Body of pancreas (tissue), 4 donors: ENCODE measurements at regions not wholly inside any gene's neighbourhood (a gene's known extent, or its start where the extent isn't known, plus 50 kb on each side); places are given as distances from the start of the nearest gene placed in this dataset.

Experiments
- ATAC-seq: fragments of 150-250 bp; one replicate; pipeline ENCODE4 v1.9.1; 2016
- DNase-seq, 4 donors: peaks; one replicate each; pipeline ENCODE4 v3.0.0-alpha.2; 2019
- H3K27ac ChIP-seq, 4 donors: fragments of 200-600 bp; sonication (generic); 1 replicate in 3 of 4; 2 replicates in 1 of 4; pipeline versions ENCODE4 v1.5.1 to v1.6.1; 2016 to 2019; ENCODE audit warnings: mild to moderate bottlenecking in 1 of 4, mixed read lengths in 1 of 4, moderate library complexity in 1 of 4
- H3K27me3 ChIP-seq, 2 donors: fragments of 200-600 bp; sonication (generic); one replicate each; pipeline ENCODE4 v1.6.0; 2016; ENCODE audit warnings: mild to moderate bottlenecking in 1 of 2
- H3K36me3 ChIP-seq, 2 donors: fragments of 200-600 bp; sonication (generic); replicated peaks in 1 of 2; 2 replicates each; pipeline ENCODE4 v1.5.1; 2016; ENCODE audit warnings: low read depth in 2 of 2; ENCODE audit not compliant: insufficient read depth in 1 of 2
- H3K4me1 ChIP-seq: fragments of 200-600 bp; sonication (generic); one replicate; pipeline ENCODE4 v1.6.0; 2016
- H3K4me3 ChIP-seq, 2 donors: fragments of 200-600 bp; sonication (generic); 1 replicate in 1 of 2; 2 replicates in 1 of 2; pipeline ENCODE4 v1.5.1; 2016 to 2019
- H3K9me3 ChIP-seq, 3 donors: fragments of 200-600 bp; sonication (generic); 1 replicate in 2 of 3; 2 replicates in 1 of 3; pipeline ENCODE4 v1.5.1; 2016
- CTCF ChIP-seq, 7 experiments: fragments of 450-650 bp in 4 of 7; fragments of 200-600 bp in 3 of 7; sonication (generic) in 3 of 7; IDR thresholded peaks; one replicate each; pipeline ENCODE4 v1.5.1; 2016 to 2019; ENCODE audit warnings: antibody characterized with exemption in 7 of 7
- POLR2A ChIP-seq, 3 donors: fragments of 450-650 bp; IDR thresholded peaks; one replicate each; pipeline ENCODE4 v1.6.1; 2016; ENCODE audit warnings: antibody characterized with exemption in 3 of 3, mild to moderate bottlenecking in 2 of 3
- WGBS, 2 donors: methylation state at CpG; one replicate each; pipeline ENCODE4 v1.1.5; 2017; 5-methylcytosine and 5-hydroxymethylcytosine counted together
- intact Hi-C: fragments of 100-400 bp; cut with DNase I; formaldehyde crosslinking; loops from one replicate; pipeline ENCODE4 v1.15.1; 2023

- DNase-seq = no peak
- WGBS, 2 donors = 44 to 51% methylated on average over 6 of the region's 6 CpGs
- TF ChIP-seq CTCF (IDR thresholded peaks at IDR 0.05) = no peak
- TF ChIP-seq POLR2A (IDR thresholded peaks at IDR 0.05) = no peak
- ATAC-seq = no peak
- intact Hi-C loops = no loop called here
- Histone ChIP-seq H3K4me3 (no peak overlapping the region), H3K27ac (no peak overlapping the region), H3K4me1 (no peaks in the 10 kb centered on the region), H3K36me3 (no peaks in the 10 kb centered on the region), H3K27me3 (no peaks in the 10 kb centered on the region), H3K9me3 (no peaks in the 10 kb centered on the region)
These were observed 702.8 kb downstream of the VRK1 start for GRCh38 chr14:97499790-97500481.

DNA sequence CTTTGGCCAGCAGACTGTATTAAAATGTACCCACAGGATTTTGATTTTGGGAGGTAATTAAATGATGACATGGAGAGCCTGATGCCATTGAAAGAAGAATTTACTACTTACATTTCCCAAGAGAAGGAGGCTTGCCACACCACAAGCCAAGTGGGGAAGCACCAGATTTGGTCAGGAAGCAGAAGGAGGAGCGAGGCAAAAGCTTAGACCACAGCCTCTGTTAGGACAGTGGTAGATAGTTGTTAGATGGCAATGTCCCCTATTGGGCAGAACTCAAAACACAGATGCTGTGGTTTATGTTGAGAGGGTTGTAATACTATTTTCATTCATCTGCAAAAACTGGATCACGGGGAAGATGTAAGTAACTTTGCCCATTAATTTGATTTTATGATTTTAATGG, 709.4 kb downstream of the VRK1 start:
- intact Hi-C loops = no loop called here
- TF ChIP-seq CTCF (IDR thresholded peaks at IDR 0.05) = no peak
- TF ChIP-seq POLR2A (IDR thresholded peaks at IDR 0.05) = no peak
- Histone ChIP-seq H3K4me1 (no peaks in the 10 kb centered on the region), H3K36me3 (no peaks in the 10 kb centered on the region), H3K4me3 (no peak overlapping the region), H3K27ac (no peak overlapping the region), H3K27me3 (no peaks in the 10 kb centered on the region), H3K9me3 (no peaks in the 10 kb centered on the region)
- DNase-seq (no peak), ATAC-seq (no peak)
- WGBS, 2 donors = 38 to 48% methylated on average over 2 of the region's 2 CpGs

DNA sequence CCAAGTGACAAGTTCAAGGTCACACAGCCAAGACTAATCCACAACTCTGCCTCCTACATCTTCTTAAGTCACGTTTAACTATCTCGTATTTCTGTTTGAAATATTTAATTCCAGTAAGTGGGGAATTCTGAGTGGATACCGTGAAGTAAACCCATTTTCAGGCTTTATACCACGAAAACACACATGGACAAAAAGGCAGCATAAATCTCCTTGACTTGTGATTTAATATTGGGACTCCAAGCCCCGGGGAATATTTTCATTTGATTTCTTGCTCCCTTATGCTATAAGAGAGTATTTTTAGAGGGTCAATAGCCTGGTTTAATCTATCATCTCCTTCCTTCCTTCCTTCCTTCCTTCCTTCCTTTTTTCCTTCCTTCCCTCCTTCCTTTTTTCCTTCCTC, 716.7 kb downstream of the VRK1 start:
- TF ChIP-seq CTCF (IDR thresholded peaks at IDR 0.05) (no peak), POLR2A (IDR thresholded peaks at IDR 0.05) (no peak)
- Histone ChIP-seq H3K9me3 (no peaks in the 10 kb centered on the region), H3K27me3 (no peaks in the 10 kb centered on the region), H3K36me3 (no peaks in the 10 kb centered on the region), H3K4me1 (no peaks in the 10 kb centered on the region), H3K4me3 (no peak overlapping the region), H3K27ac (no peak overlapping the region)
- intact Hi-C loops = no loop called here
- ATAC-seq = no peak
- 53 to 55% methylated on average over 5 of the region's 5 CpGs for WGBS, 2 donors
- no peak for DNase-seq

- 62 to 72% methylated on average over 5 of the region's 5 CpGs for WGBS, 2 donors
- TF ChIP-seq CTCF (IDR thresholded peaks at IDR 0.05) = no peak
- no peak for TF ChIP-seq POLR2A (IDR thresholded peaks at IDR 0.05)
- no peaks in the 10 kb centered on the region for H3K4me1 ChIP-seq
- H3K4me3 ChIP-seq = no peak overlapping the region
- intact Hi-C loops = no loop called here
- H3K36me3 ChIP-seq = no peaks in the 10 kb centered on the region
- H3K27ac ChIP-seq = no peak overlapping the region
- no peaks in the 10 kb centered on the region for H3K9me3 ChIP-seq
- no peak for ATAC-seq
- H3K27me3 ChIP-seq = no peaks in the 10 kb centered on the region
- DNase-seq = no peak
These were observed 720.5 kb downstream of the VRK1 start for GRCh38 chr14:97517566-97518234.

GRCh38 chr14:97523936-97524335, 726.8 kb downstream of the VRK1 start:
- intact Hi-C loops = no loop called here
- TF ChIP-seq POLR2A (IDR thresholded peaks at IDR 0.05) (no peak), CTCF (IDR thresholded peaks at IDR 0.05) (no peak)

More at GRCh38 chr14:97523936-97524335, 726.8 kb downstream of the VRK1 start:
- DNase-seq (no peak), ATAC-seq (no peak)
- Histone ChIP-seq H3K4me1 (no peaks in the 10 kb centered on the region), H3K9me3 (no peaks in the 10 kb centered on the region), H3K36me3 (no peaks in the 10 kb centered on the region), H3K27me3 (no peaks in the 10 kb centered on the region), H3K4me3 (no peak overlapping the region), H3K27ac (no peak overlapping the region)
- WGBS, 2 donors = 29 to 31% methylated on average over 3 of the region's 3 CpGs
